GM23338 (cell line): ENCODE measurements at regions not wholly inside any gene's neighbourhood (a gene's known extent, or its start where the extent isn't known, plus 50 kb on each side); places are given as distances from the start of the nearest gene placed in this dataset.

Source experiments
- CREB1 ChIP-seq: fragments of 250-450 bp; sonication (Bioruptor Pico); IDR thresholded peaks from 2 replicates; pipeline ENCODE4 v1.5.0; 2020; ENCODE audit warnings: low read depth, mild to moderate bottlenecking, moderate library complexity
- CTCF ChIP-seq, 2 experiments: fragments of 200-600 bp in 1 of 2; sonication (generic) in 1 of 2; conservative IDR thresholded peaks; 2 replicates each; pipeline versions ENCODE4 v1.5.1 to v1.6.1; 2016 to 2017; ENCODE audit warnings: antibody characterized with exemption in 2 of 2, low read depth in 2 of 2, mild to moderate bottlenecking in 2 of 2, moderate library complexity in 1 of 2
- ETS1 ChIP-seq: IDR thresholded peaks from 2 replicates; pipeline ENCODE4 v1.6.1; 2016; ENCODE audit warnings: antibody characterized with exemption
- EZH2 ChIP-seq: fragments of 200-600 bp; sonication (generic); IDR thresholded peaks from one replicate; pipeline ENCODE4 v1.8.0; 2017; ENCODE audit warnings: antibody characterized with exemption, mild to moderate bottlenecking, low read depth; ENCODE audit not compliant: unreplicated experiment
- EZH2phosphoT487 ChIP-seq: fragments of 200-600 bp; sonication (generic); IDR thresholded peaks from one replicate; pipeline ENCODE4 v1.8.1; 2018; ENCODE audit warnings: antibody characterized with exemption; ENCODE audit not compliant: unreplicated experiment
- JUNB ChIP-seq: IDR thresholded peaks from one replicate; pipeline ENCODE4 v1.6.1; 2016; ENCODE audit warnings: antibody characterized with exemption; ENCODE audit not compliant: unreplicated experiment
- NANOG ChIP-seq: IDR thresholded peaks from 2 replicates; pipeline ENCODE4 v1.6.1; 2016; ENCODE audit warnings: antibody characterized with exemption, borderline replicate concordance
- POLR2AphosphoS5 ChIP-seq: IDR thresholded peaks from 2 replicates; pipeline ENCODE4 v1.6.1; 2016; ENCODE audit warnings: antibody characterized with exemption, low read depth
- REST ChIP-seq: IDR thresholded peaks from one replicate; pipeline ENCODE4 v1.6.1; 2018; ENCODE audit warnings: antibody characterized with exemption; ENCODE audit not compliant: unreplicated experiment
- STAT1 ChIP-seq: IDR thresholded peaks from one replicate; pipeline ENCODE4 v1.6.1; 2016; ENCODE audit warnings: antibody characterized with exemption; ENCODE audit not compliant: unreplicated experiment
- ZNF114 ChIP-seq: fragments of 250-450 bp; sonication (Bioruptor Pico); IDR thresholded peaks from 2 replicates; pipeline ENCODE4 v1.5.0; 2020; ENCODE audit warnings: mild to moderate bottlenecking, moderate library complexity
- ZNF331 ChIP-seq: fragments of 250-450 bp; sonication (Bioruptor Pico); IDR thresholded peaks from 2 replicates; pipeline ENCODE4 v1.5.0; 2020; ENCODE audit warnings: low read depth, mild to moderate bottlenecking, moderate library complexity

- TF ChIP-seq POLR2AphosphoS5 (no peak), CTCF (conservative IDR thresholded peaks at IDR 0.05; ENCODE audit: low read depth in 2 of 2) (no peak), EZH2phosphoT487 (no peak), EZH2 (no peak), NANOG (no peak), JUNB (no peak), CREB1 (CRISPR knock-in tag) (no peak), ZNF114 (CRISPR knock-in tag) (no peak), REST (no peak), STAT1 (no peak), ZNF331 (no peak), ETS1 (no peak)
Observed at GRCh38 chr18:60277855-60278480, 94.6 kb downstream of the MC4R start.
